LHCN-M2 (cell line): ENCODE measurements at regions not wholly inside any gene's neighbourhood (a gene's known extent, or its start where the extent isn't known, plus 50 kb on each side); places are given as distances from the start of the nearest gene placed in this dataset.
"Not testable (repeated sequence)": the region's sequence is repeated elsewhere in the genome, so short reads cannot be mapped to it uniquely, and the experiment has no call there.

Experiments used
- DNase-seq: peaks from one replicate; pipeline ENCODE4 v3.0.0-alpha.2; 2012; ENCODE audit warnings: low read depth

DNA sequence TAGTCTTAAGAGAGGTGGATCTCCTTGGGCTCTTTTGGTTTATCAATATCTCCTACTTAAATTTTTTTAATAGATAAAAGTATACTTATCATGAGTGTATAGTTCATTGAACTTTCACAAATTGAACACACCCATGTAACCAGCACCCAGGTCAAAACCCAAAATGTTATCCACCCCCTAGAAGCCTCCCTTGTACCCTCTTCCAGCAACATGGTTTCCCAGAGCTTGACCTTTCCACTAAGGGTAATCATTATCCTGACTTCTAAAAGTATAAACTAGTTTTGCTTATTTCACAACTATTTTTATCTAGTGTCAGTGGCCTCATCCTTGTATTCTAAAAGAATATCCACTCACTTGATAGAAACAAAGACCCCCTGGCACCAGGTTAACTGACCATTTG lies 106.8 kb downstream of the MDH1 start:
- no peak for DNase-seq

DNA sequence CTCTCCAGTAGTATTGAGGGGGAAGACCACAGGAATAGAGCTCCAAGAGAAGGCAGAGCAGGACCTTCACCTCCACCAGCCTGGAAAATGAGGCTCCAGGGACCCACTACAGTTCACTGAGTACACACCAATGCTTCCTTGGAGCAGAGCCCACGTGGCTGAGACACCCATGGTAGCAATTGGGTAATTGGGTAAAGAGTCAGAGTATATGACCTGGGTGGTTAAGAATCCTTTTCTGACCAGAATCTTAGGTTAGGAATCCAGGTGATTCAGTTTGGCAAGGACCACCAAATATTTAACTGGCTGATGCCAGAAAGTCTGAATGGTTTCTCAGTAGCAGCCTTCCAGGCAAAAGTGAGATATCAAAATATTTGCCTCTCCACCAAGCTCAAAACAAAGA lies 107.7 kb downstream of the MDH1 start:
- DNase-seq: no peak

- DNase-seq: no peak
Measured at GRCh38 chr2:63697160-63697559, 108.4 kb downstream of the MDH1 start.

DNA sequence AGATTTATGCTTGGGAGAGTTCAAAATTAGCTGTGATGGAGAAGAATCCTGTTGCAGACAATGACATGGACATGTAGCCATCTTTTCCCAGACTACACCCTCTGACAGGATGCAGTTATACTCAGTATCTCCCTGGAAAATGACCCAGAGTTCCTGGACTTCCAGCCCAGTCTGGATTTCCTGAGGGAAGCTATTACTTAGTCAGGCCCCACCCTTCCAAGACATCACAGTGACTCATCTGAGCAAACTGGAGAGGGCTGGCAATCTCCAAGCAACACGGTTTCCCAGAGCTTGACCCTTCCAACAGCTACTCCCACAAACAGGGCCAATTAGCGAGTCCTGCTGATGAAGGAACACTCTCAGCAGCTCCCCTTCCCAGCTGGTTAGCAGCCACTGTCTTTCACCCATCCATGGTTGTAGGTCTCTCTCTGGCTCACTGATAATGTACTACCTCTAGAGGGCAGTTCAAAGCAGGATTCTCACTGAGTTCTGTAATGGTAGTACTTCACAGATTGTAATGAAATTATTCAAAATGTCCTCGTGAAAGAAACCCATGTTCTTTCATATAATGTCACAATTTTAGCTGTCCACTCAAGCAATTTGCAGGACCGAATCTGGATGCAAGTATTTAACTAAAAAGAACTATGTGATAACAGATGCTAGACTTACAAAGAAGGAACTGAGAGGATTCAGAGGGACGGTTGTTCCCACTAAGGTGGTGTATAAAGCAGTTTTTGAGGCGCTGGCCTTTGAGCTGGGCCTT lies 110.2 kb downstream of the MDH1 start:
- peak; percentile 95 for DNase-seq

GRCh38 chr2:63699549-63699839 lies 110.7 kb downstream of the MDH1 start:
- peak; percentile 39 for DNase-seq

DNA sequence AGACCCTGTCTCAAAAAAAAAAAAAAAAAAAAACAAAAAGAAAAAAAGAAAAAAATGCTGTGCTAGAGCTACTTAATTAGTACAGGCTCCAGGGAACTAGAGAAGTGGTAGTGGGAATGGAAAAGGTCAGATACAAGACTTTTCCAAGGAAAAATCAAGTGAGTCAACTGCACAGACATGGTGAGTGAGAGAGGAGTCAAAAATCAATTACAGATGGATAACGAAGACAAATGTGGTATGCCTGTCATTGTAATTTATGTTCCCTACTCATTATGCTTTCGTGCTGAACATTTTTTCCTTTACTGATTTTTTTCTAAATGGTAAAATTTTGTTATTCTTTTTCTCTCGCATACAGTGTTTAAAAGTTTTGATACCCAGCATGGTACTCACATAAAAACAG lies 111.5 kb downstream of the MDH1 start:
- DNase-seq: no peak

DNA sequence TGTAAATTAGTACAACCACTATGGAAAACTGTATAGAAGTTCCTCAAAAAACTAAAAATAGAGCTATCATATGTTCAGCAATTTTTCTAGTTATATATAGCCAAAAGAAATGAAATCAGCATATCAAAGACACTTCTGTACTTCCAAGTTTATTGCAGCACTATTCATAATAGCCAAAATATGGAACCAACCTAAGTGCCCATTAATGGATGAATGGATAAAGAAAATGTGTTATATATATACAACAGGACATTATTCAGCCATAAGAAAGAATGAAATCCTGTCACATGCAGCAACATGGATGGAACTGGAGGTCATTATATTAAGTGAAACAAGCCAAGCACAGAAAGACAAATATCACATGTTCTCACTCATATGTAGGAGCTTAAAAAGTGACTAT lies 112.6 kb downstream of the MDH1 start:
- no peak for DNase-seq

GRCh38 chr2:63706084-63706483 lies 117.3 kb downstream of the MDH1 start:
- not testable (repeated sequence) for DNase-seq

DNA sequence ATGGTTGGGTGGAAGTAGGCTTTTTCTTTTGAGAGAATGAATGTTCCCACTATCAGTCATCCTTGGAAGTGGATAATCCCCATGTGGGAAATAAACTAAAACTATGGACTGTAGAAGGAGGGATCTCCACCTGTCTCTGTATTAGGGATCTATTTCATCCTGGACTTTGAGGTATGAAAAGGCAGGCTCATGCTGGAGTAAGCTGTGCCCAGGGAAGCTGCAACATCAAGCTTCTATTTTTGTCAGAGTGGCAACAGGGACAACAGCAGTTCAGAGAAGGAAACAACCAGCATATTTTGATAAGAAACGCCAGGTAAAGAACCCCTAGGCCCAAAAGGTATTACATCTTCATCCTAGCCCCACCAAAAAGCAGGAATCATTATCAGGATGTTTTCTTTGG lies 122.0 kb downstream of the MDH1 start:
- DNase-seq: no peak

- DNase-seq: peak; percentile 52
Measured at GRCh38 chr2:63712748-63713147, 124.0 kb downstream of the MDH1 start.

GRCh38 chr2:63716146-63716545 lies 125.5 kb upstream of the UGP2 start:
- no peak for DNase-seq

DNA sequence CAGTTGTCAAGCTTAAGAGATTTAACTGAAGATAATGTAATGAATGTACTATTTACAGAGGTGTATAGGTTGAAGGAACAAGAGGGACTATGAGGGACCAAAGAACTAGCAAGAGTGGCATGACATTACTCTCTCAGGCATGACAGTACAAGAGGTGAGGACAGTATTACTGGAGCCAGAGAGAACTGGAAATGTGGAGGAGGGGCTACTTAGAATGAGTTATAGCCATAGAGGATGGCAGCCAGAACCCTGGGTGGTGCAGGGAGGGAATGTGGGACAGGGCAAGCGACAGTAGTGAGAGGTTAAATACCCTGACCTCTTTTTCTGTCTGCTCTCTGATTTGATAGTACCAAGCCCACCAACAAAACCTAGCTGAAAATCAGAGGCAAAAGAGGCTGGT lies 122.6 kb upstream of the UGP2 start:
- DNase-seq: no peak

DNA sequence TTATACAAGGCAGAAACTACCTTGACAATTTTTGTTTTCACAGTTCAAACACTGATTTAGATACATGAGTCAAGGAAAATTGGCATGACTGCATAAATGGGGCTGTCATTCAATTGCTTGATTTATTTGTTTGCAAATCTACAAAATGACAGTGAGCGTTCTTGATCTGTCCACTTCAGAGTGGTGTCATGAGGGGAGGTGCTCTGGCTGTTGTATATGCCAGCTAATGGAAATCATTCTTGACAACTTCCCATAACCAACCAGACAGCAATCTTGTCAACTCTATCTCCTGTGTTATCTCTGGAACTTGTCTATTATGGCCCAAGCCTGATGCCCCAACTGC lies 120.6 kb upstream of the UGP2 start:
- DNase-seq: no peak

GRCh38 chr2:63722284-63722683 lies 119.4 kb upstream of the UGP2 start:
- not testable (repeated sequence) for DNase-seq

GRCh38 chr2:63723709-63724108 lies 118.0 kb upstream of the UGP2 start:
- DNase-seq: no peak

DNA sequence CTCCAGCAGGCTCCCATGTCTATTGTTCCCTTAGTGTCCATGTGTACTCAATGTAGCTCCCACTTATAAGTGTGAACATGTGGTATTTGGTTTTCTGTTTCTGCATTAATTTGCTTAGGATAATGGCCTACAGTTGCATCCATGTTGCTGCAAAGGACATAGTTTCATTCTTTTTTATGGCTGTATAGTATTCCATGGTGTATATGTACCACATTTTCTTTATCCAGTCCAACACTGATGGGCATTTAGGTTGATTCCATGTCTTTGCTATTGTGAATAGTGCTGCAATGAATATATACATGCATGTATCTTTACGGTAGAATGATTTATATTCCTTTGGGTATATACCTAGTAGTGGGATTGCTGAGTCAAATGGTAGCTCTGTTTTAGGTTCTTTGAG lies 116.5 kb upstream of the UGP2 start:
- not testable (repeated sequence) for DNase-seq

DNA sequence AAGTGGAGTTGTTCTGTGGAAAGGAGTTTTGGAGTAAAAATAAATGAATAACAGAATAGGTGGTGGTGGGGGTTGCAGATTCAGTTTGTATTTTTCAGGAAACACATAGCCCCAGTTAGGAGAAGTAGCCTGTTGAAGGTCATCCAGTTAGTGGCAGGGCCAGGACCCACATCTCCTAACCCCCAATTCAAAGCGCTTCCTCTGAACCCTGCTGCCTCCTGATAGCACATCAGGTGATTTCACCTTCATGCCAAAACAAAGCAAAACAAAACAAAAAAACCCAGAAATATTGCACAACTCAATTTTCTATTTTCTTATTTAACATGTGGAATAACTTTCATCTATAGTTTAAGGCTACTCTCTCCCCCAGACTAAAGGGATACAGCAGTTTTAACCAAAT lies 112.3 kb upstream of the UGP2 start:
- DNase-seq: no peak

DNA sequence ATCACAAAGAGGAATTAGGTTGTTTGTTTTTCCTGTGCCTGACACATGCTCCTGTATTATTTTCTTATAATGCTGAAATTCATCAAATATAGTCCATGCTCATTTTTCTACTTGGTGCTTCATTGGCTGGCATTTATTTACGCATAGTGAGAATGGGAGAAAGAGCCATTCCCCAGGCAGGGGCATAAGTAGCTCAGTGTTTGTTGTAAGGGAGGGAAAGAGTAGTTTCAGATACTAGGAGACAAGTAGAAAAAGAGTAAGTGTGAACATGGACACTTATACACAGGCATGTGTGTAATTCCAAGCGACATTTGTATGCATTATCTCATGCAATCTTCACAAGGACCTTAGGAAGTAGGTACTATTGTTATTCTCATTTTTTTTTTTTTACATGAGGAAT lies 111.9 kb upstream of the UGP2 start:
- no peak for DNase-seq

GRCh38 chr2:63734510-63734909 lies 107.2 kb upstream of the UGP2 start:
- DNase-seq: no peak

DNA sequence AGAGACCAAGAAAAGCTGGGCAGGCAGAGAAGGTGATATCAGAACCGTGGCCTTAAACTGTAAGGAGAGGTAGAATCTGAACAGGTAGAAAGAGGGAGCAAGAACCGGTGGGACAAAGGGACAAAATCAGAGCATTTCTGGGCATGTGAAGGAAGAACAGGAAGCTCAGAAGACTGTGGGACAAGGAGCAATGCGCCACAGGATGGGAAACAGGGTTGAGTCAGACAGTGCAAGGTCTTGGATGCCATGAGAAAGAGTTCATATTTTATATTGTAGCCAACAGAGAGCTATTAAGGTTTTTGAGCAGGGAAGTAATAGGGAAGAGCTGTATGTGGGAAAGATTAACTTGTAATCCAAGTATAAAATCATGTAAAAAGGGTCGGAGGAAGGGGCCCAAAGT lies 106.4 kb upstream of the UGP2 start:
- no peak for DNase-seq

DNA sequence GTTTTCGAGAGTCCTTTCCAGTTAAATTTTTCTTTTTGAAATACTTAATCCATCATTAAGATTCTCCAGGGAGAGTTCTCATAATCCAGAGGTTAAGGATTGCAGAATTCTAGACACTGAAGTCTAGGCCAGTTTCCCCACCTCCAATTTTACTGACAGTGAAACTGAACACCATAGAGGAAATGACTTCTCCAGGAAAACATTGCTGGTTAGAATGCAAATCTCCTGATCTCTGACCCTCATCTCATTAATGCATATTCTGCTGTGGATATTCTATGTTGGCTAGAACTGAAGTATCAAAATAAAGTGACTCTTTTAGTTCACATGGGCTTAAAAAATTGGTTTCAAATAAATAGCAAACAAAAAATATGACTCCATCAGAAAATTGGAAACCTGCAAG lies 105.8 kb upstream of the UGP2 start:
- DNase-seq: no peak

DNA sequence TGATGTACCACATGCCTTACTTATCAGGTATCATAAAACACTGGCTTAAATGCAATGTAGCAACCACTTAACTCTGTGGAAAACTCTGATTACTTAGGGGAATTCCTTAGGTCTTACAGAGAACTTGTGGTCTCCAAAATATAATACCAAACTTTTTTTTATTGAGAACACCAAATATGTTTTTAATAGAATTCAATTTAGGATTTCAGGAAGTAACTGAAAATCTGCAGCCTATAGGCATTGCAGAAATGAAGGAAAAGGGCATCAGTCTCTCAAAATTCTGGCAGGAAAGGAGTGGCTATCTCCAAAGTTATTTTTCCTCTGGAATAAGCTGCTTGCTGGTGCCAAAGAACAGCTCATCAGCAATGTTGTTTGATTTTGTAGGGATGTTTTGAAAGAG lies 105.3 kb upstream of the UGP2 start:
- DNase-seq: no peak

DNA sequence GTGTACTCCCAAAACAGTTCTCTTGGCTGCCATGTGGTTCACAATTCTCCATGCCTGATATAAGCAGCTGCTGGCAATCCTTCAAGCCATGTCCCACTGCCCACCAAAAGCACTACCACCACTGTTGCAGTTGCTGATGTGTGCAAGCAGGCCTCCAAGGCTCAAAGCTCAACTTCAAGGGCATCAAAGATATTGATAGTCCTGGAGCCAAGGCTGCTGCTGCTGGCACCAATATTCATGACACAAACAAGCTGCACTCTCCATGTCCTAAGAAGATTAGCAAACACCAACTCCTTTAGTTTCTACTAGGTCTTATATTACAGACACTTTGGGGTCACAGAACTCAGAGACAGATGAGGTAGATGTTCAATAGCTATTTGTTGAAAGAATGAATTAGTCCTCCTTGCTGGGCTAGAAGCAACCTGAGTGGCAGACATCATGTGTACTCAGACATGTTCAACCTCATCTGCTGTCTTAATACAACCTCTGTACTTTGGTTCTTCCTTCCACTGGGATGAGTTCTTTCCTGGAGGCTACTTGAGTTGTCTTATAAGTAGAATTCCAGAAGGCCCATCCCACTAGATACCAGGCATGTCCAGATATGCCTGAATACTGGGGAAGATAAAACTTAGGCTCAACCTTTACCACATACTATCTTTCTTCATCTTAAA lies 104.5 kb upstream of the UGP2 start:
- DNase-seq: peak; percentile 19

- no peak for DNase-seq
Measured at GRCh38 chr2:63738019-63738418, 103.7 kb upstream of the UGP2 start.
